ENCODE measurements at regions not wholly inside any gene's neighbourhood (a gene's known extent, or its start where the extent isn't known, plus 50 kb on each side); places are given as distances from the start of the nearest gene placed in this dataset.

DNA sequence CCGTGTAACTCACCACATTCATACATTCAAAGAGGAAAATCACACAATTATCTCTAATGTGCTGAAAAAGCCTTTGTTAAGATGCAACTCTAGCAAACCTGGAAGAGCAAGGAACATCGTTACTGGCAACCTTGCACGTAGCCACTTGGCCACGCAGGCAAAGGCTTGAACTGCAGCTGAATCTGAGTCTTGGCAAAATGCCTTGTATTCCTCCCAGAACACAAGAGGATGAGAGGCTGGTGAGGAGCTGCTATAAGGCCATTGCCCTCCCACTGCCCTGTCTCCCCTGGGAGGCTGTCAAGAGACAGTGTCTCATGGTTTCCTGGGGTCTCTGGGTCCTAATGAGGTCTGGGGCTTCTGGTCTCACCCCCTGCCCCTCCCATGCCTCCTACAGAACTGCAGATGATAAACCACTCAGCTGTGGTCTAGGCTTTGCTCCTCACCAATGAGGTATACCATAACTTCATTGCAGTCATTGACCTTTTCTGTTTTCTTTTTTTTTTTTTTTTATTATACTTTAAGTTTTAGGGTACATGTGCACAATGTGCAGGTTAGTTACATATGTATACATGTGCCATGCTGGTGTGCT is 141.4 kb downstream of the SPP2 start:
- TF ChIP-seq, protein P1, sequence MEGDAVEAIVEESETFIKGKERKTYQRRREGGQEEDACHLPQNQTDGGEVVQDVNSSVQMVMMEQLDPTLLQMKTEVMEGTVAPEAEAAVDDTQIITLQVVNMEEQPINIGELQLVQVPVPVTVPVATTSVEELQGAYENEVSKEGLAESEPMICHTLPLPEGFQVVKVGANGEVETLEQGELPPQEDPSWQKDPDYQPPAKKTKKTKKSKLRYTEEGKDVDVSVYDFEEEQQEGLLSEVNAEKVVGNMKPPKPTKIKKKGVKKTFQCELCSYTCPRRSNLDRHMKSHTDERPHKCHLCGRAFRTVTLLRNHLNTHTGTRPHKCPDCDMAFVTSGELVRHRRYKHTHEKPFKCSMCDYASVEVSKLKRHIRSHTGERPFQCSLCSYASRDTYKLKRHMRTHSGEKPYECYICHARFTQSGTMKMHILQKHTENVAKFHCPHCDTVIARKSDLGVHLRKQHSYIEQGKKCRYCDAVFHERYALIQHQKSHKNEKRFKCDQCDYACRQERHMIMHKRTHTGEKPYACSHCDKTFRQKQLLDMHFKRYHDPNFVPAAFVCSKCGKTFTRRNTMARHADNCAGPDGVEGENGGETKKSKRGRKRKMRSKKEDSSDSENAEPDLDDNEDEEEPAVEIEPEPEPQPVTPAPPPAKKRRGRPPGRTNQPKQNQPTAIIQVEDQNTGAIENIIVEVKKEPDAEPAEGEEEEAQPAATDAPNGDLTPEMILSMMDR (IDR thresholded peaks at IDR 0.05), result no peak
- no peak for TF ChIP-seq POLR2AphosphoS5 (IDR thresholded peaks at IDR 0.05)
- no peak for TF ChIP-seq POLR2A (IDR thresholded peaks at IDR 0.05)

Measured in prostate gland (tissue), 2 donors.